ENCODE measurements at regions not wholly inside any gene's neighbourhood (a gene's known extent, or its start where the extent isn't known, plus 50 kb on each side); places are given as distances from the start of the nearest gene placed in this dataset.

- Histone ChIP-seq H3K27ac (no peak overlapping the region), H3K4me1 (no peaks in the 10 kb centered on the region), H3K4me2 (no peak overlapping the region), H3K4me3 (no peak overlapping the region), H3K9me3 (no peaks in the 10 kb centered on the region)
- no peak for FAIRE-seq
- ChIA-PET CTCF (interaction anchor here (0.6 kb wide), 1 partner anchor 86 kb away, joined by 3 read pairs; no protein-coding TSS in a partner anchor), POLR2A (no interaction called here)
- TF ChIP-seq ELK1 (IDR thresholded peaks at IDR 0.05; ENCODE audit: low read depth, low read length) (no peak), KDM1A (IDR thresholded peaks at IDR 0.05; ENCODE audit: low read depth) (no peak), MAZ (IDR thresholded peaks at IDR 0.05; ENCODE audit: borderline replicate concordance, low read depth, low read length) (no peak), ESRRA (IDR thresholded peaks at IDR 0.05; ENCODE audit: borderline replicate concordance, low read length) (no peak), CBX2 (IDR thresholded peaks at IDR 0.05; ENCODE audit: borderline replicate concordance, low read depth) (no peak), RAD21 (conservative IDR thresholded peaks at IDR 0.05 in 1 of 2, IDR thresholded peaks at IDR 0.05 in 1 of 2) (no peak), NFE2L2 (conservative IDR thresholded peaks at IDR 0.05; ENCODE audit: low read length) (no peak), REST (IDR thresholded peaks at IDR 0.05) (no peak)
- no peak for ATAC-seq
- WGBS (ENCODE audit: missing lambda C conversion rate): 34% methylated on average over 3 of the region's 3 CpGs
- no peak for DNase-seq (ENCODE audit: low read depth in 1 of 2, low spot score in 1 of 2)
Measured at GRCh38 chr13:38636073-38636472, 50.8 kb upstream of the FREM2 start.

- Histone ChIP-seq H3K4me3 (no peak overlapping the region), H3K4me1 (no peaks in the 10 kb centered on the region), H3K27ac (no peak overlapping the region), H3K9me3 (no peaks in the 10 kb centered on the region), H3K4me2 (no peak overlapping the region)
- WGBS (ENCODE audit: missing lambda C conversion rate): 5% methylated on average over 2 of the region's 2 CpGs
- TF ChIP-seq HDAC2 (IDR thresholded peaks at IDR 0.05): no peak
- FAIRE-seq (no peak), ATAC-seq (no peak), DNase-seq (ENCODE audit: low read depth in 1 of 2, low spot score in 1 of 2) (no peak)
- CTCF ChIA-PET: interaction anchor here (0.6 kb wide), 1 partner anchor 86 kb away, joined by 3 read pairs; no protein-coding TSS in a partner anchor
- POLR2A ChIA-PET: no interaction called here
Measured at GRCh38 chr13:38636761-38637160, 50.1 kb upstream of the FREM2 start.
